GM23248 (cell line): ENCODE measurements at regions not wholly inside any gene's neighbourhood (a gene's known extent, or its start where the extent isn't known, plus 50 kb on each side); places are given as distances from the start of the nearest gene placed in this dataset.

Experiments
- EZH2 ChIP-seq: fragments of 200-600 bp; sonication (generic); IDR thresholded peaks from 2 replicates; pipeline ENCODE4 v1.6.1; 2018; ENCODE audit warnings: antibody characterized with exemption, mild to moderate bottlenecking; ENCODE audit not compliant: insufficient read depth, poor library complexity, severe bottlenecking
- EZH2phosphoT487 ChIP-seq: fragments of 200-600 bp; sonication (generic); IDR thresholded peaks from 2 replicates; pipeline ENCODE4 v1.6.1; 2018; ENCODE audit warnings: antibody characterized with exemption, moderate library complexity, mild to moderate bottlenecking, low read depth; ENCODE audit not compliant: insufficient read depth

DNA sequence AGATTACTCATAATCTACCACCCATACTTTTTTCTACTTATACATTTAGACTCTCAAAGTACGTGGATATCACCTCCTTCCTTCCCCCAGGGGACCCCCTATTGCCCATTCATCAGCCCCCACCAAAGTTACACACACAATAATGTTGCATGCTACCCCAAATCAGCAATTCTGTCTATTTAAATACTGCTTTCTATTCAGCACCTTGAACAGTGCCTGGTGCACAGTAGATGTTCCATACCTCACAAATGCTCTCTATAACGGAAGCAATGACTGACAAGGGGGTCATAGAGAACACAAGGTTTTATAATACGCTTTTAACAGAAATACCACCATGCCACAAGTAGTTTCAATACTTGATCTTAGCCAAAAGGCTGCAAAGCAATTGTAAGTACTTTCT, 370.7 kb downstream of the MIAT start:
- TF ChIP-seq EZH2 (no peak), EZH2phosphoT487 (no peak)
